HUES6 (cell line): ENCODE measurements at regions not wholly inside any gene's neighbourhood (a gene's known extent, or its start where the extent isn't known, plus 50 kb on each side); places are given as distances from the start of the nearest gene placed in this dataset.

ENCODE experiments used
- H3K27ac ChIP-seq: 2 replicates; pipeline ENCODE4 v1.7.0; 2013; ENCODE audit warnings: low read depth, mild to moderate bottlenecking, low read length, inconsistent platforms
- H3K27me3 ChIP-seq: 2 replicates; pipeline ENCODE4 v1.6.1; 2013; ENCODE audit warnings: low read length; ENCODE audit not compliant: control insufficient read depth, insufficient read depth
- H3K36me3 ChIP-seq: 2 replicates; pipeline ENCODE4 v1.6.1; 2013; ENCODE audit warnings: low read length; ENCODE audit not compliant: control insufficient read depth, insufficient read depth
- H3K4me1 ChIP-seq: 2 replicates; pipeline ENCODE4 v1.6.1; 2013; ENCODE audit warnings: low read length; ENCODE audit not compliant: control insufficient read depth, insufficient read depth
- H3K4me3 ChIP-seq: 2 replicates; pipeline ENCODE4 v1.5.1; 2013; ENCODE audit warnings: low read depth, low read length
- H3K9ac ChIP-seq: one replicate; pipeline ENCODE4 v1.6.1; 2013; ENCODE audit warnings: mild to moderate bottlenecking, low read length
- H3K9me3 ChIP-seq: 2 replicates; pipeline ENCODE4 v1.6.1; 2013; ENCODE audit warnings: low read depth, low read length; ENCODE audit not compliant: control insufficient read depth, insufficient read depth

DNA sequence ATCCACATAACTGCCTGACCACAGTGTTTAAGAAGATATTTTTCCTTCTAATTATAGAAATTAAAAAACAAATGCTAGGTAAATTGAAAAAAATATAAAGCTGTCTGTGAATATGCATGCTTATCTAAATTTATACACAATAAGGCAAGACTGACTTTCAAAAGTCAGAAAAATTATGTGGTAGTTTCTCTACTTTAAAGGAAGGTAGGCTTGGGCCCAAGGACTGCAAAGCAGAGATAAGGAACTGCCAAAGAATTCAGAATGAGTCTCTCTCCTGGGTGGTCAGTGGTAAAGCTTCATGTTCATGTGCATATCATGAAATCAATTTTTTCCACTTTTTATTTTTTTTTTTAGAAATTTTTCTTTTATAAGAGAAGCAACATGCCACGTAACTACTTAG is 998.6 kb downstream of the REEP3 start:
- H3K9me3 ChIP-seq: no peaks in the 10 kb centered on the region
- H3K9ac ChIP-seq: no peak overlapping the region
- no peaks in the 10 kb centered on the region for H3K4me1 ChIP-seq
- H3K27me3 ChIP-seq: no peaks in the 10 kb centered on the region
- H3K27ac ChIP-seq: no peak overlapping the region
- H3K36me3 ChIP-seq: no peaks in the 10 kb centered on the region
- H3K4me3 ChIP-seq: no peak overlapping the region

DNA sequence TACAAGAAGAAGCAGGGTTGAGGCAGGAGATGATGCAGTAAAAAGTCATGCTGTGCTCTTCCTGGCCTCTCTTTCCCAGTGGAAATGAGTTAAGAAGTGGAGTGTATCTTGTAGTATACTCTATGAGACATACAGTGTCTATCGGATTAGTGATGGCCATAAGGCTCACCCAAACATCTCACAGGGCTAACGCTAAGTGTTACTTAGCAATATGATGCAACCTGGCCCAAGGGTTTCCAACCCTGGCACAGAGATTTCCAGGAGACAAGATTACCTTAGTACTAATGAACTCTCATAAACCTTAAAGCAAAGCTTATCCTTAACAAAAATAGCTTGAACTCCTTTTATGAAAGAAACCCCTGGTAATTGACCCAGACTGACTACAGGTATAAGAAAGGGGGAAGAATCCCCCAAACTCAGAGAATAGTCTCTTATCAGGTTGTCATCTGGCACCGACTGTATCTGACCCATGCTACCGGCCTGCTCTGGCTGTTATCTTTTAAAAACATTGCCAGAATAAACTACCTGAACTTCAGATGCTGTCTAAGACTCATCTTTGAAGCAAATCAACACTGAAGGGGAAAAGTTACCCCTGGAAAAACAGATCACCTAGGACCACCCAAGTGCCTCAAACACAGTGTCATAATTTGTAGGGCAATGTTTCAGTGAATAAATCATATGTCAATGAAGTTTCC is 1002.0 kb downstream of the REEP3 start:
- Histone ChIP-seq H3K36me3 (no peaks in the 10 kb centered on the region), H3K4me3 (no peak overlapping the region), H3K27me3 (no peaks in the 10 kb centered on the region), H3K9ac (no peak overlapping the region), H3K9me3 (no peaks in the 10 kb centered on the region), H3K27ac (no peak overlapping the region), H3K4me1 (no peaks in the 10 kb centered on the region)

DNA sequence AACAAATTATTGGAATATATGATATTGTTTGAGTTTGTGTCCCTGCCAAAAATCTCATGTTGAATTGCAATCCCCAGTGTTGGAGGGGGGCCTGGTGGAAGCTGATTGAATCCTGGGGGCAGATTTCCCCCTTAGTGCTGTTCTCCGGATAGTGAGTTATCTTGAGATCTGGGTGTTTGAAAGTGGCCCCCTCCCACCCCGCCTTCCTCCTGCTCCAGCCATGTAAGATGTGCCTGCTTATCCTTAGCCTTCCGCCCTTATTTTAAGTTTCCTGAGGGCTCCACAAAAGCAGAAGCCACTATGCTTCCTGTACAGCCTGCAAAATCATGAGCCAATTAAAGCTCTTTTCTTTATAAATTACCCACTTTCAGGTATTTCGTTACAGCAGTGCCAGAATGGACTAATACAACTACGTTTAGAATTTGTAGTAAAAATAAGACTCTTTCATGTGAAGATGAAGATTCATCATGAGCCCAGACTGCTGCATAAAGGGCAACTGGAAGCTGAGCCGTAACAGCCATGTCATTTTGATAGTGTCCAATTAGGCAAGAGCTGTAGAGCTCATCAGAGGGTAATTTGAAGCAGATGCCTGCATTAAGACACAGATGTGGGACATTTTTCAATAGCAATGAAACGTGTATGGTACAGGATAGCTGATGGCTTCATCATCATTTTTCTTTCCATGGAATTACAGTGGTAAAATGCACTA is 1007.2 kb downstream of the REEP3 start:
- H3K4me1 ChIP-seq: no peaks in the 10 kb centered on the region; the same call in 1 of the 2 replicates
- no peak overlapping the region for H3K27ac ChIP-seq
- no peaks in the 10 kb centered on the region for H3K27me3 ChIP-seq
- H3K9me3 ChIP-seq: no peaks in the 10 kb centered on the region
- no peak overlapping the region for H3K9ac ChIP-seq
- no peaks in the 10 kb centered on the region for H3K36me3 ChIP-seq
- no peak overlapping the region for H3K4me3 ChIP-seq

DNA sequence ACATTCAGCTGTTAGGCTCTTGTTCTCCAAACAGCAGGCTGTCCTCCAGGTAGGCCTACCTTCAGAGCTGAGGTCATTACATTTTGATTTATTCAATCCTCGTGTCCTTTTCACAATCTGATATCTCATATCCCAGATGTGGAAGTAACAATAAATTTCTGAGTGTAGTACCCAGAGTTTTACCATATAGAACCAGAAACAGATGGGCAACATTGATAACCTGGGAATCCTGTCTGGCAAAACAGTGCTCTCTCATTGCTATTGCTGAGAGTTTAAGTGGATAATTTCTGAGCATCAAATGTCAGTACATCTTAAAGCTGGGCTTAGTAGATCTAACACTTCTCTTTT is 1007.8 kb downstream of the REEP3 start:
- Histone ChIP-seq H3K27me3 (no peaks in the 10 kb centered on the region), H3K4me1 (no peaks in the 10 kb centered on the region; the same call in 1 of the 2 replicates), H3K36me3 (no peaks in the 10 kb centered on the region), H3K27ac (no peak overlapping the region), H3K9ac (no peak overlapping the region), H3K9me3 (no peaks in the 10 kb centered on the region), H3K4me3 (no peak overlapping the region)

DNA sequence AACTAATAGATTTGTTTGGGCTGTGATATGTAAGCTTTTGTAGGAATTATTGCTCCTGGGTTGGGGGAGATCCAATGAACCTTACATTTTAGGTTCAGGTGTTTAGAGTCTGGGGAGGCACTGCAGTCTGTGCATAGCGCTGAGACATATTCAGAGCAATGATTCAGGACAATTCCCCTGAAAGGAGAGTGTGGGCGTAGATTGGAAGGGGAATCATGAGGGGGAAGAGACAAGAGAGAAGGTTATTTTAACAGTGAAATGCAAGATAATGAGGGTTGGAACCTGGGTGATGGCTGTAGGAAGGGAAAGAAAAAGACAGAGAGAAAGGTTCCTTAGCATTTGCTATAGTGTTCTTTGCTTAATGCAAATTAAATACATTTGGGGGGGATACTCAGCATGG is 1013.4 kb downstream of the REEP3 start:
- H3K9ac ChIP-seq: no peak overlapping the region

DNA sequence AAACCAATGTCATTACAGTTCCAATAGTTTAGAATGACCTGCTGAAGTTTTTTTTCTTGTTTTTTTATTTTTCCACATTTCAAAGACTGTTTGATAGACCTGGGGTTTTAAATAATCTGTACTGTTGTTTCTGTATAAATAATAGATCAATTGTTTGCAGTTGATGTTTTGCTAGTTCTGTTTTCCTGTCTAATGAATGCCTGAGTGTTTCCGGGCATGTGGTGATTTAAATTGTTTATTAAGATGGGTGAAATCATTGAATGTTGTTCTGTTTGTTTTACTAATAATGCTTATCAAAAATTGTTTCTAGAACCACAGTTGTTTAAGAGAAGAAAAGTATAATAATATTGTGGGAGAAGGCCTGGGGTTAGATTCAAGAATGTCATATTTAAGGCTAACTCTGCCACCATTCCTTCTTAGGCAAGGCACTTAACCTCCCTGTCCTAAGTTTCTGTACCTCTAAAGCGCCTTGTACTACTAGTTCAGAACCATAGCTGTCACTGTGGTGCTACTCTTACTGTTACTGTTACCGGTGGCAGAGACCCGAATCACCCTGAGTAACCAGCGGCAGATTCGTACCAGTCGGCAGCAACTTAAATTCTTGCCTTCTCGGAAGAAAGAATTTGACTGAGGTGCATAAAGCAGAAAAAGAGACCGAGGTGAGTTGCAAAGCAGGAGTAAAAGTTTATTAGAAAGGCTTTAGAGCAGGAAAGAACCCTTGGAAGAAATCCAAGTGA is 1014.1 kb downstream of the REEP3 start:
- H3K27ac ChIP-seq: no peak overlapping the region
- H3K4me1 ChIP-seq: no peaks in the 10 kb centered on the region
- no peak overlapping the region for H3K9ac ChIP-seq
- H3K4me3 ChIP-seq: no peak overlapping the region
- H3K9me3 ChIP-seq: no peaks in the 10 kb centered on the region
- no peaks in the 10 kb centered on the region for H3K36me3 ChIP-seq
- H3K27me3 ChIP-seq: no peaks in the 10 kb centered on the region

More for the DNA sequence above, 1013.4 kb downstream of the REEP3 start:
- Histone ChIP-seq H3K9me3 (no peaks in the 10 kb centered on the region), H3K27ac (no peak overlapping the region), H3K36me3 (no peaks in the 10 kb centered on the region), H3K4me1 (no peaks in the 10 kb centered on the region), H3K27me3 (no peaks in the 10 kb centered on the region), H3K4me3 (no peak overlapping the region)

DNA sequence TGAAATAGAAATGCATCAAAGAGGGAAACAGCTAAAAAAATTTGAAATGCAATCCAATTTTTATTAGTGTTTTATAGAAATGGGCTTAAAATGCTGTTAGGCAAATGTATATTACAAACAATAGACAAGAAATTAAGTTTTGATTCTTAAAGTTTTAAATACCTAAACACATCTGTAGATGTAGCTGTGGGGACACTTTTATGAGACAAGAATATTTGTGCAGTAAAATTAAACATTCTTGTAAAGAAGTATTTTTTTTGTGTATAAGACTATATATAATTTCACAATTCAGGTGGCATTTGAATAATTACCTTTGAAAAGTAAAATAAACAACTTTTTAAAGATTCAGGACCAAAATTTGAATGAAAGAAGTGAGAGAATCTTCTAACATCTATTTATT is 1015.9 kb downstream of the REEP3 start:
- H3K9ac ChIP-seq: no peak overlapping the region
- H3K4me1 ChIP-seq: no peaks in the 10 kb centered on the region
- H3K4me3 ChIP-seq: no peak overlapping the region
- H3K27ac ChIP-seq: no peak overlapping the region
- H3K36me3 ChIP-seq: no peaks in the 10 kb centered on the region
- no peaks in the 10 kb centered on the region for H3K9me3 ChIP-seq
- no peaks in the 10 kb centered on the region for H3K27me3 ChIP-seq

DNA sequence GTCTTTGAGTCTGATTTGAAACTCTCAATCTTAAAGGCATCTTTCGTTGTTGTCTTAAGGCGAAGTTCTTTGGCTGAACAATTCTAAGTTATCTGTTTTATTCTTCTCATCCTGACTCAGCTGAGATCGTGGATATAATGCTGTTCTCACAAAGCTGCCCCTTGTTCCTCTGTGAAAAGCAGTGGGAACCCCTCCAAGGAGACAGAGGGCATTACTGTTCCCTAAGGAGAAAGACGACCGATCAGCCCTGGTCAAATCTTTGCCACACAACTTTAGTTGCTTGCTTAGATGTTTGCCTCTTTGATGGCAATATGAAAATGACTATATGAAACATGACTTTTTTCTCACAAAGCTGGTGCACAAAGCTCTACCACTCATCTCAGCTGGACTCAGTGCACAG is 1016.7 kb downstream of the REEP3 start:
- no peaks in the 10 kb centered on the region for H3K36me3 ChIP-seq
- H3K9me3 ChIP-seq: no peaks in the 10 kb centered on the region

DNA sequence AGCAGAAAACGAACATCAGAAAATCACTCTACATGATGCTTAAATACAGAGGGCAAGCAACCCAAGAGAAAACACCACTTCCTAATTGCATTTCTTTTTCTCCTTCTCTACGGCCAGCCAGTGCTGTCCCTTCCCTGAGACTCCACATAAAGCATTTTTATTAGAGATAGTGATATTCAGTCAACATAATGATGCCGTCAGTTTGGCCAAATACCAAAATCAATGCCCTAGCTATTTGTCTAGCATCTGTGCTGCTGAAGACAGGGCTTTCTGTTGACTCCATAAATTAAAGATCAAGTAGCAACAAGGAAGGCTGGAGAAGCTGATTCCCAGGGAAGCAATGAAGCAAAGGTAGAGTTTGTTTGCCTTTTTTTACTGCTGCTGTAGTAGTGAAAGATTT is 1024.9 kb downstream of the REEP3 start:
- Histone ChIP-seq H3K9me3 (no peaks in the 10 kb centered on the region), H3K27me3 (no peaks in the 10 kb centered on the region), H3K27ac (no peak overlapping the region), H3K9ac (no peak overlapping the region), H3K4me1 (no peaks in the 10 kb centered on the region; the same call in 1 of the 2 replicates), H3K4me3 (no peak overlapping the region), H3K36me3 (no peaks in the 10 kb centered on the region)

More for the DNA sequence above, 1016.7 kb downstream of the REEP3 start:
- Histone ChIP-seq H3K4me3 (no peak overlapping the region), H3K9ac (no peak overlapping the region), H3K27ac (no peak overlapping the region), H3K4me1 (no peaks in the 10 kb centered on the region), H3K27me3 (no peaks in the 10 kb centered on the region)

DNA sequence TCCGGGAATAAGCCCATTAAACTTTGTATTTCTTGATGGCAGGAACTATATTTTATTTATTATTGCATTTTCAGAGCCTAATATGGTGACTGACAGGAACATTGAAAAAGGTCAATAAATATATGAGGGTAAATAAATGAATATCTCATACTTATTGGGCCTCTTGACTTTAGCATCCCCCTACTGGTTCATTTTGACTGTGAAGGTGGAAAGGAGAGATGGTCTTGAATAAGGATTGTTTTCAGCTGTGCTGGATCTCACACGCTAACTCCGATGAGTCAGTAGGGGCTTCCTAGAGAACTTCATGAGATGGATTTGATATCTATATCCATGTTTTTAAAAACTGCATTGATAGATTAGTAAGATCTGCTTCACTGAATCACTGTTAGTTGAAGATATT is 1026.0 kb downstream of the REEP3 start:
- H3K36me3 ChIP-seq: no peaks in the 10 kb centered on the region
- no peaks in the 10 kb centered on the region; the same call in 1 of the 2 replicates for H3K4me1 ChIP-seq
- H3K9me3 ChIP-seq: no peaks in the 10 kb centered on the region
- H3K27me3 ChIP-seq: no peaks in the 10 kb centered on the region
- no peak overlapping the region for H3K9ac ChIP-seq
- no peak overlapping the region for H3K4me3 ChIP-seq
- no peak overlapping the region for H3K27ac ChIP-seq

DNA sequence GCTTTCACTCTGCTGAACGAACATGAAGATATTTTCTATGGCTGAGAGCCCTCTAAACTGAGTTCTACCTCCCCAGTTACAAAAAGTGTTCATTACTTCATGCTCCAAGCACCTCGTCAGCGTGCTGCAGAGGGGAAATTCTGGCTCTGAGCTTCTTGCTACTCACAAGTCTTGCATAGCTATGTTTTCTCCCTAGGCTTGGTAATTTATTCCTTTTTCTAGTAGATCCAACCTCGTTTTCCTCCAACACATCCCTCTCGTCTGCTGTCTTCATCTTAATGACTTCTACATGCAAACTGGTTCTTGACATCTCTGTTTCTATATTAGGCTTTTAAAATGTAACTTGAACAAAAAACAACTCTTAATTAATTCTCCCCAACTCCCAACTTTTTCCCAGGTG is 1034.5 kb downstream of the REEP3 start:
- Histone ChIP-seq H3K4me3 (no peak overlapping the region), H3K27ac (no peak overlapping the region), H3K4me1 (no peaks in the 10 kb centered on the region; the same call in 1 of the 2 replicates), H3K27me3 (no peaks in the 10 kb centered on the region), H3K9ac (no peak overlapping the region), H3K9me3 (no peaks in the 10 kb centered on the region), H3K36me3 (no peaks in the 10 kb centered on the region)
